ENCODE measurements at regions not wholly inside any gene's neighbourhood (a gene's known extent, or its start where the extent isn't known, plus 50 kb on each side); places are given as distances from the start of the nearest gene placed in this dataset.

GRCh38 chr13:24065176-24065575 lies 95.3 kb upstream of the SPATA13 start:
- H3K27ac Mint-ChIP-seq (ENCODE audit: unreplicated experiment): no peak overlapping the region

GRCh38 chr13:24066405-24067295 lies 93.9 kb upstream of the SPATA13 start:
- Mint-ChIP-seq H3K4me1 (ENCODE audit: low read depth) (peaks cover 29% of the 10 kb centered on the region), H3K27ac (ENCODE audit: unreplicated experiment) (no peak overlapping the region)

More at GRCh38 chr13:24065176-24065575, 95.3 kb upstream of the SPATA13 start:
- no peaks in the 10 kb centered on the region for H3K27me3 Mint-ChIP-seq (ENCODE audit: low read depth)
- no peak for DNase-seq (ENCODE audit: low spot score)
- no peak overlapping the region for H3K4me3 Mint-ChIP-seq (ENCODE audit: unreplicated experiment)
- TF ChIP-seq CTCF (IDR thresholded peaks at IDR 0.05): no peak
- peaks cover 18% of the 10 kb centered on the region for H3K4me1 Mint-ChIP-seq (ENCODE audit: low read depth)
- no peaks in the 10 kb centered on the region for H3K36me3 Mint-ChIP-seq (ENCODE audit: low read depth)
- H3K9me3 Mint-ChIP-seq (ENCODE audit: low read depth): no peaks in the 10 kb centered on the region

GRCh38 chr13:24068472-24068871 lies 92.0 kb upstream of the SPATA13 start:
- H3K27ac Mint-ChIP-seq (ENCODE audit: unreplicated experiment): no peak overlapping the region
- H3K36me3 Mint-ChIP-seq (ENCODE audit: low read depth): no peaks in the 10 kb centered on the region
- no peaks in the 10 kb centered on the region for H3K27me3 Mint-ChIP-seq (ENCODE audit: low read depth)
- no peaks in the 10 kb centered on the region for H3K9me3 Mint-ChIP-seq (ENCODE audit: low read depth)
- peaks cover 30% of the 10 kb centered on the region for H3K4me1 Mint-ChIP-seq (ENCODE audit: low read depth)
- DNase-seq (ENCODE audit: low spot score): no peak
- no peak for TF ChIP-seq CTCF (IDR thresholded peaks at IDR 0.05)
- H3K4me3 Mint-ChIP-seq (ENCODE audit: unreplicated experiment): no peak overlapping the region

More at GRCh38 chr13:24066405-24067295, 93.9 kb upstream of the SPATA13 start:
- Mint-ChIP-seq H3K4me3 (ENCODE audit: unreplicated experiment) (no peak overlapping the region), H3K36me3 (ENCODE audit: low read depth) (no peaks in the 10 kb centered on the region), H3K9me3 (ENCODE audit: low read depth) (no peaks in the 10 kb centered on the region), H3K27me3 (ENCODE audit: low read depth) (no peaks in the 10 kb centered on the region)
- DNase-seq (ENCODE audit: low spot score): no peak
- TF ChIP-seq CTCF (IDR thresholded peaks at IDR 0.05): no peak

- Mint-ChIP-seq H3K27ac (ENCODE audit: unreplicated experiment) (no peak overlapping the region), H3K4me1 (ENCODE audit: low read depth) (peaks cover 36% of the 10 kb centered on the region), H3K27me3 (ENCODE audit: low read depth) (no peaks in the 10 kb centered on the region), H3K4me3 (ENCODE audit: unreplicated experiment) (no peak overlapping the region), H3K9me3 (ENCODE audit: low read depth) (no peaks in the 10 kb centered on the region), H3K36me3 (ENCODE audit: low read depth) (no peaks in the 10 kb centered on the region)
- no peak for DNase-seq (ENCODE audit: low spot score)
- TF ChIP-seq CTCF (IDR thresholded peaks at IDR 0.05): no peak
Observed at GRCh38 chr13:24071016-24071415, 89.5 kb upstream of the SPATA13 start.

- Mint-ChIP-seq H3K9me3 (ENCODE audit: low read depth) (no peaks in the 10 kb centered on the region), H3K27me3 (ENCODE audit: low read depth) (no peaks in the 10 kb centered on the region), H3K36me3 (ENCODE audit: low read depth) (no peaks in the 10 kb centered on the region), H3K4me1 (ENCODE audit: low read depth) (peaks cover 42% of the 10 kb centered on the region), H3K4me3 (ENCODE audit: unreplicated experiment) (no peak overlapping the region), H3K27ac (ENCODE audit: unreplicated experiment) (no peak overlapping the region)
- no peak for TF ChIP-seq CTCF (IDR thresholded peaks at IDR 0.05)
- DNase-seq (ENCODE audit: low spot score): no peak
Observed at GRCh38 chr13:24071423-24072075, 89.0 kb upstream of the SPATA13 start.

Data from chondrocyte (in vitro differentiated cells).